Adipocyte (in vitro differentiated cells): ENCODE measurements at regions not wholly inside any gene's neighbourhood (a gene's known extent, or its start where the extent isn't known, plus 50 kb on each side); places are given as distances from the start of the nearest gene placed in this dataset.

Source experiments
- DNase-seq: peaks from one replicate; pipeline ENCODE4 v3.0.0-alpha.2; 2015; ENCODE audit warnings: low read depth
- H3K27me3 ChIP-seq: replicated peaks from 2 replicates; pipeline ENCODE4 v1.7.0; 2013; ENCODE audit warnings: mild to moderate bottlenecking, low read length, moderate library complexity; ENCODE audit not compliant: control insufficient read depth, insufficient read depth
- H3K36me3 ChIP-seq: 2 replicates; pipeline ENCODE4 v1.7.0; 2013; ENCODE audit warnings: low read length, mild to moderate bottlenecking, moderate library complexity; ENCODE audit not compliant: control insufficient read depth, insufficient read depth, severe bottlenecking
- H3K4me1 ChIP-seq: 2 replicates; pipeline ENCODE4 v1.7.0; 2013; ENCODE audit warnings: mild to moderate bottlenecking, low read length, moderate library complexity; ENCODE audit not compliant: control insufficient read depth, insufficient read depth
- H3K4me3 ChIP-seq: 2 replicates; pipeline ENCODE4 v1.7.0; 2013; ENCODE audit warnings: mild to moderate bottlenecking, low read length, moderate library complexity
- H3K9ac ChIP-seq: 2 replicates; pipeline ENCODE4 v1.7.0; 2013; ENCODE audit warnings: mild to moderate bottlenecking, low read length, moderate library complexity
- H3K9me3 ChIP-seq: 2 replicates; pipeline ENCODE4 v1.7.0; 2013; ENCODE audit warnings: mild to moderate bottlenecking, low read length, moderate library complexity; ENCODE audit not compliant: control insufficient read depth

- Histone ChIP-seq H3K4me1 (no peaks in the 10 kb centered on the region), H3K9me3 (peaks cover 31% of the 10 kb centered on the region), H3K36me3 (no peaks in the 10 kb centered on the region), H3K4me3 (no peak overlapping the region), H3K27me3 (no peaks in the 10 kb centered on the region), H3K9ac (no peak overlapping the region)
- no peak for DNase-seq
Measured at GRCh38 chr21:25234857-25235801, 372.2 kb downstream of the MRPL39 start.

- H3K9me3 ChIP-seq, result peaks cover 26% of the 10 kb centered on the region
- no peak for DNase-seq
- no peak overlapping the region for H3K9ac ChIP-seq
- no peaks in the 10 kb centered on the region for H3K36me3 ChIP-seq
- no peaks in the 10 kb centered on the region for H3K27me3 ChIP-seq
- H3K4me1 ChIP-seq, result no peaks in the 10 kb centered on the region
- no peak overlapping the region for H3K4me3 ChIP-seq
Measured at GRCh38 chr21:25220954-25221353, 386.3 kb downstream of the MRPL39 start.

DNA sequence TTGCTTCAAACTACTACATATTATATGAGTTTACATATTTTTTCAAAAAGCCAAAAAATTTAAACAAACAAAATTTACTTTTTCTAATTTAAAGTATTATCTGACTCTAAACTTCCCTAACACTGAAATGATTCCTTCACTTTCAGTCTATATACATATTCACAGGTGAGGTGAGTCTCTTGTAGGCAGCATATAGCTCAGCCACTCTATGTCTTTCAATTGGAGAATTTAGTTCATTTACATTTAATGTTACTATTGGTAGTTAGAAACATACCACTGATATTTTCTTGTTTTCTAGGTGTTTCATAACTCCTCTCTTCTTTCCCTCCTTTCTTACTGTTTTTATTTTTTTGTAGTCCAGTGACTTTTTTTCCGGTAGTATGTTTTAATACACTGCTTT, 387.1 kb downstream of the MRPL39 start:
- DNase-seq, result no peak
- H3K4me1 ChIP-seq, result no peaks in the 10 kb centered on the region
- no peaks in the 10 kb centered on the region for H3K36me3 ChIP-seq

GRCh38 chr21:25215698-25216384, 391.4 kb downstream of the MRPL39 start:
- DNase-seq, result no peak
- no peaks in the 10 kb centered on the region for H3K27me3 ChIP-seq
- H3K36me3 ChIP-seq, result no peaks in the 10 kb centered on the region
- no peaks in the 10 kb centered on the region for H3K4me1 ChIP-seq
- peaks cover 20% of the 10 kb centered on the region for H3K9me3 ChIP-seq
- no peak overlapping the region for H3K9ac ChIP-seq
- no peak overlapping the region for H3K4me3 ChIP-seq

More for the DNA sequence above, 387.1 kb downstream of the MRPL39 start:
- Histone ChIP-seq H3K9me3 (peaks cover 26% of the 10 kb centered on the region), H3K4me3 (no peak overlapping the region), H3K9ac (no peak overlapping the region), H3K27me3 (no peaks in the 10 kb centered on the region)

DNA sequence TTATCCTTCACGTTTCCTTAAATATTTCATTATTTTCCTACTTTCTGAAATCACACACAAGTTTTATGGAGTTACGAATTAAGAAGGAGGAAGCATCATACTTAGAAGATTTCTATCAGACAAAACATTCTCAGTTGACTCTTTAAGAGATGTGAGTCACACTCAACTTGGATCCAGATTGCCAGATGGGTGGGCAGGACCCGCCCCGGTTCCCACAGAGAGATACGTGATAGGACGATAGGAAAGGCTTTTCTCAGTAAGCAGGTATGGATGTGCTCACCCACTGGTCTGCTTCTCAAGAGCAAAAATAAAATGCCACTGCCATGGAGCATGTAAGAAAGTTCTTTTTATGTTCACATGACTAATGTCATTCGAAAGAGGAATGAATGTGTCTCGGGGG, 392.6 kb downstream of the MRPL39 start:
- Histone ChIP-seq H3K27me3 (no peaks in the 10 kb centered on the region), H3K4me3 (no peak overlapping the region), H3K36me3 (no peaks in the 10 kb centered on the region), H3K9ac (no peak overlapping the region), H3K9me3 (peaks cover 9% of the 10 kb centered on the region), H3K4me1 (no peaks in the 10 kb centered on the region)
- DNase-seq, result no peak

- H3K4me3 ChIP-seq, result no peak overlapping the region
- H3K4me1 ChIP-seq, result no peaks in the 10 kb centered on the region
- H3K36me3 ChIP-seq, result no peaks in the 10 kb centered on the region
- no peak overlapping the region for H3K9ac ChIP-seq
- H3K27me3 ChIP-seq, result no peaks in the 10 kb centered on the region
- DNase-seq, result no peak
- H3K9me3 ChIP-seq, result peaks cover 6% of the 10 kb centered on the region
Measured at GRCh38 chr21:25199944-25200343, 407.3 kb downstream of the MRPL39 start.

GRCh38 chr21:25191141-25191540, 416.1 kb downstream of the MRPL39 start:
- Histone ChIP-seq H3K9me3 (no peaks in the 10 kb centered on the region), H3K9ac (no peak overlapping the region), H3K27me3 (no peaks in the 10 kb centered on the region), H3K4me3 (no peak overlapping the region), H3K36me3 (no peaks in the 10 kb centered on the region), H3K4me1 (peaks cover 5% of the 10 kb centered on the region)
- DNase-seq, result no peak

DNA sequence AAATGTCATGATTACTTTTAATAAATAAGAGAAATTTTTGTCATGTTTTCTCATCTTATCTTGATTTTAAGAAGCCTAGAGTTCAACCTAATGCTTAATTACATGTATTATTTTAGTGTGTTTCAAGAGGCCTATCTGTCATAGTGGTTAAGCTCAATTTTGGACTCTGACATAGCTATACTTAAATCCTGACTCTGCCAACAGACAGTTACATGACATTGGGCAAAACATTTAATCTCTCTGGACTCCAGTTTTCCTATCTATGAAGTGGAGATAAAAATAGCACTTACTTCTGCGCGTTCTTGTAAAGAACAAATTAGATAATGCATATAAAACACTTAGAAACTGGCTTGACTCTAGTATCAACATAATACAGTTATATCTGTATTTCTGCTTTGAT, 417.8 kb downstream of the MRPL39 start:
- no peak overlapping the region for H3K9ac ChIP-seq
- H3K9me3 ChIP-seq, result no peaks in the 10 kb centered on the region
- peaks cover 5% of the 10 kb centered on the region for H3K4me1 ChIP-seq
- no peak for DNase-seq
- no peak overlapping the region for H3K4me3 ChIP-seq
- no peaks in the 10 kb centered on the region for H3K27me3 ChIP-seq
- no peaks in the 10 kb centered on the region for H3K36me3 ChIP-seq

- H3K4me3 ChIP-seq, result no peak overlapping the region
- no peaks in the 10 kb centered on the region for H3K9me3 ChIP-seq
- H3K4me1 ChIP-seq, result peaks cover 5% of the 10 kb centered on the region
- DNase-seq, result no peak
- H3K27me3 ChIP-seq, result no peaks in the 10 kb centered on the region
- no peak overlapping the region for H3K9ac ChIP-seq
- H3K36me3 ChIP-seq, result no peaks in the 10 kb centered on the region
Measured at GRCh38 chr21:25188677-25189079, 418.6 kb downstream of the MRPL39 start.

DNA sequence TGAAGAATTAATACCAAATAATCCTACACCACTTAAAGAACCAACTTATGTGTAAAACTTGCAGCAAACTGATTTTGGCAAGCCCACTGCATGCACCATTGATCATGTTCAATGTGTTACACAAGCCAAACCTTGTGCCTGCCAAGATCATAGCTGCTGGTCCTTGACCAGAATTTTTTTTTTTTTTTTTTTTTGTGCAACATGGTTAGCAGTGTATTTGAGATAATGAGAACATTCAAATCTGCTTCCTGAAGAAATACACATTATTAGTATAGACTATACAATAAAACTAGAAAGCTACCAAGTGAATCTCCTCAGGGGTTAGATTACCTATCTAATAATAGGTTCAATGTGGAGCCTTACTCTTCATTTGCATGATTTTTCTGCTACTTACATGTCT, 421.0 kb downstream of the MRPL39 start:
- peaks cover 5% of the 10 kb centered on the region for H3K4me1 ChIP-seq
- no peak overlapping the region for H3K9ac ChIP-seq
- no peaks in the 10 kb centered on the region for H3K9me3 ChIP-seq
- H3K36me3 ChIP-seq, result no peaks in the 10 kb centered on the region
- no peak for DNase-seq
- no peak overlapping the region for H3K4me3 ChIP-seq
- H3K27me3 ChIP-seq, result no peaks in the 10 kb centered on the region

- H3K9me3 ChIP-seq, result no peaks in the 10 kb centered on the region
- DNase-seq, result no peak
Measured at GRCh38 chr21:25183577-25183976, 423.7 kb downstream of the MRPL39 start.

More at GRCh38 chr21:25183577-25183976, 423.7 kb downstream of the MRPL39 start:
- no peak overlapping the region for H3K4me3 ChIP-seq
- peaks cover 3% of the 10 kb centered on the region for H3K4me1 ChIP-seq
- H3K27me3 ChIP-seq, result no peaks in the 10 kb centered on the region
- no peak overlapping the region for H3K9ac ChIP-seq
- H3K36me3 ChIP-seq, result no peaks in the 10 kb centered on the region
